ENCODE measurements at regions not wholly inside any gene's neighbourhood (a gene's known extent, or its start where the extent isn't known, plus 50 kb on each side); places are given as distances from the start of the nearest gene placed in this dataset.
"Not testable (repeated sequence)": the region's sequence is repeated elsewhere in the genome, so short reads cannot be mapped to it uniquely, and the experiment has no call there.

GRCh38 chr13:88031980-88032559, 360.9 kb downstream of the SLITRK5 start:
- TF ChIP-seq, protein P1, sequence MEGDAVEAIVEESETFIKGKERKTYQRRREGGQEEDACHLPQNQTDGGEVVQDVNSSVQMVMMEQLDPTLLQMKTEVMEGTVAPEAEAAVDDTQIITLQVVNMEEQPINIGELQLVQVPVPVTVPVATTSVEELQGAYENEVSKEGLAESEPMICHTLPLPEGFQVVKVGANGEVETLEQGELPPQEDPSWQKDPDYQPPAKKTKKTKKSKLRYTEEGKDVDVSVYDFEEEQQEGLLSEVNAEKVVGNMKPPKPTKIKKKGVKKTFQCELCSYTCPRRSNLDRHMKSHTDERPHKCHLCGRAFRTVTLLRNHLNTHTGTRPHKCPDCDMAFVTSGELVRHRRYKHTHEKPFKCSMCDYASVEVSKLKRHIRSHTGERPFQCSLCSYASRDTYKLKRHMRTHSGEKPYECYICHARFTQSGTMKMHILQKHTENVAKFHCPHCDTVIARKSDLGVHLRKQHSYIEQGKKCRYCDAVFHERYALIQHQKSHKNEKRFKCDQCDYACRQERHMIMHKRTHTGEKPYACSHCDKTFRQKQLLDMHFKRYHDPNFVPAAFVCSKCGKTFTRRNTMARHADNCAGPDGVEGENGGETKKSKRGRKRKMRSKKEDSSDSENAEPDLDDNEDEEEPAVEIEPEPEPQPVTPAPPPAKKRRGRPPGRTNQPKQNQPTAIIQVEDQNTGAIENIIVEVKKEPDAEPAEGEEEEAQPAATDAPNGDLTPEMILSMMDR (IDR thresholded peaks at IDR 0.05; ENCODE audit: low read depth, low read length) = no peak
- in situ Hi-C loops (cut with HindIII; ENCODE audit: low sequenced_read_pairs) = no loop called here
- peak; percentile 35 for DNase-seq (ENCODE audit: low read depth, low spot score)
- no peak overlapping the region for H3K4me3 ChIP-seq (ENCODE audit: low read depth, low read length)

- in situ Hi-C loops (cut with HindIII; ENCODE audit: low sequenced_read_pairs); DNase-seq (ENCODE audit: low read depth, low spot score); H3K4me3 ChIP-seq (ENCODE audit: low read depth, low read length): not testable (repeated sequence)
These were observed 365.0 kb downstream of the SLITRK5 start for GRCh38 chr13:88036205-88036604.

DNA sequence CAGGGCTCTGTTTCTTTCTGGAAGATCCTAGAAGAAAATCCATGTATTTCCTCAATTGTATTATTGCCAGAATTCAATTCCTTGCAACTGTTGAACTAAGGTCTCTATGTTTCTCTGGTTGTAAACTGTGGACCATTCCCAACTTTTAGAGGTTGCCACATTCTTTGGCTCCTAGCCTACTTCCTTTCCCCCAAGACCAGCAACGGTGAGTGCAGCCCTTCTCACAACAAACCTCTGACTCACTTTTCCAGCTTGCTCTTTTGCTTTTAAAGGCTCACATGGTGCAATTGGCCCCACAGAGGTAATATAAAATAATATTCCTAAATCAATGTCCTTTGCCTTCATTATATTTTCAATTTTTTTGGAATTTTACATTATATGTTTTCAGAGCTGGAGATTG, 371.3 kb downstream of the SLITRK5 start:
- TF ChIP-seq, protein P1 (IDR thresholded peaks at IDR 0.05; ENCODE audit: low read depth, low read length) = no peak
- in situ Hi-C loops (cut with HindIII; ENCODE audit: low sequenced_read_pairs) = no loop called here
- DNase-seq (ENCODE audit: low read depth, low spot score) = peak; percentile 65
- no peak overlapping the region for H3K4me3 ChIP-seq (ENCODE audit: low read depth, low read length)

GRCh38 chr13:88051746-88052482, 380.7 kb downstream of the SLITRK5 start:
- no peak for DNase-seq (ENCODE audit: low read depth, low spot score)
- no peak overlapping the region for H3K4me3 ChIP-seq (ENCODE audit: low read depth, low read length)
- in situ Hi-C loops (cut with HindIII; ENCODE audit: low sequenced_read_pairs) = no loop called here
- TF ChIP-seq, protein P1 (IDR thresholded peaks at IDR 0.05; ENCODE audit: low read depth, low read length) = no peak

- TF ChIP-seq, protein P1 (IDR thresholded peaks at IDR 0.05; ENCODE audit: low read depth, low read length) = no peak
- in situ Hi-C loops (cut with HindIII; ENCODE audit: low sequenced_read_pairs) = no loop called here
- no peak overlapping the region for H3K4me3 ChIP-seq (ENCODE audit: low read depth, low read length)
- peak; percentile 17 for DNase-seq (ENCODE audit: low read depth, low spot score)
These were observed 392.6 kb downstream of the SLITRK5 start for GRCh38 chr13:88063741-88064140.

DNA sequence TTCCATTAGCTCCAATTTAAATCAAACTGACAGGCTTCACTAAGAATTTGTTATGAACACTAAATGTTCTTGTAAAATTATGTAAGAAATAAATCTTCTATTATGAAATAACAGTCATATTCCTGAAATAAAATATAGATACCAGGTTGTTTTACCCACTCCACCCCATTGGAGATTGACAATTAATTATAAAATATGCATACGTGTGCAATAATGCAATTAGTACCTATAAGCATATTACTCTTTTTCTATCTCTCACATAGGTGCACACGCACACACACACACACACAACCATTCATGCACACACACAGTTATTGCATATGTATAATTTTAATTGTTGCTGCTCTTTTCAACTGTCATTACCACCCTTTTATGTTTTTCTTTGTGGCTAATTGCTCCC, 395.7 kb downstream of the SLITRK5 start:
- no peak for DNase-seq (ENCODE audit: low read depth, low spot score)
- in situ Hi-C loops (cut with HindIII; ENCODE audit: low sequenced_read_pairs) = no loop called here
- TF ChIP-seq, protein P1 (IDR thresholded peaks at IDR 0.05; ENCODE audit: low read depth, low read length) = no peak
- H3K4me3 ChIP-seq (ENCODE audit: low read depth, low read length) = no peak overlapping the region

DNA sequence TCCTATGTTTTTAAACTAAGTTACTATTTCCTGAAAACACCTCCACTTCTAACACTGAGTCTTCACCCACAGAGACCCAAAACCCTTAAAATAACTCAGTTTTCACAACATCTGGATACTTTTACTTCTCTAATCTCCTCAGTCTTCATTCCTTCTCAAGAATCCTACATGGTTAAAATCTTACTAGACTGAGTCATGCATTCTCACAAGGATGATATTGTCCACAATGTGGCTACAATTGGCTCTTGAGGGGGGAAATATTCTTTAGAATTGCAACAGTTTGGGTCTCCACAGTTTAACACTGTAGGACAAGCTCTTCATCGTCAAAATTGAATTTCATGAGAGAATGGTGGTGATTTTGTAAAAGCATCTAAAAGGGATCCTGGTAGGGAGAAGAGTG, 397.1 kb downstream of the SLITRK5 start:
- in situ Hi-C loops (cut with HindIII; ENCODE audit: low sequenced_read_pairs) = no loop called here
- peak; percentile 32 for DNase-seq (ENCODE audit: low read depth, low spot score)

More for the DNA sequence above, 397.1 kb downstream of the SLITRK5 start:
- TF ChIP-seq, protein P1 (IDR thresholded peaks at IDR 0.05; ENCODE audit: low read depth, low read length) = no peak
- H3K4me3 ChIP-seq (ENCODE audit: low read depth, low read length) = no peak overlapping the region

Measured in astrocyte of the spinal cord (primary cell).